KMS-11 (cell line): ENCODE measurements at regions not wholly inside any gene's neighbourhood (a gene's known extent, or its start where the extent isn't known, plus 50 kb on each side); places are given as distances from the start of the nearest gene placed in this dataset.

ENCODE experiments used
- H2AFZ ChIP-seq: fragments of 200-600 bp; sonication (generic); 2 replicates; pipeline ENCODE4 v1.6.1; 2016; ENCODE audit warnings: antibody characterized with exemption, mixed run types, low read depth
- H3K27ac ChIP-seq: fragments of 200-600 bp; sonication (generic); 2 replicates; pipeline ENCODE4 v1.6.1; 2016; ENCODE audit warnings: mild to moderate bottlenecking, mixed run types
- H3K27me3 ChIP-seq: fragments of 200-600 bp; sonication (generic); 2 replicates; pipeline ENCODE4 v1.6.1; 2017; ENCODE audit warnings: mild to moderate bottlenecking, low read depth, mixed run types, moderate library complexity; ENCODE audit not compliant: insufficient read depth
- H3K36me3 ChIP-seq: fragments of 200-600 bp; sonication (generic); 2 replicates; pipeline ENCODE4 v1.6.1; 2017; ENCODE audit warnings: mild to moderate bottlenecking, mixed run types; ENCODE audit not compliant: insufficient read depth
- H3K4me1 ChIP-seq: fragments of 200-600 bp; sonication (generic); 2 replicates; pipeline ENCODE4 v1.6.1; 2016; ENCODE audit warnings: mild to moderate bottlenecking, low read depth, mixed run types; ENCODE audit not compliant: poor library complexity, severe bottlenecking
- H3K4me2 ChIP-seq: fragments of 200-600 bp; sonication (generic); 2 replicates; pipeline ENCODE4 v1.7.0; 2016; ENCODE audit warnings: mild to moderate bottlenecking, mixed run types
- H3K4me3 ChIP-seq: fragments of 200-600 bp; sonication (generic); IDR thresholded peaks from 2 replicates; pipeline ENCODE4 v1.6.1; 2017; ENCODE audit warnings: low read depth, low read length, mixed read lengths; ENCODE audit not compliant: insufficient read depth
- H3K79me2 ChIP-seq: fragments of 200-600 bp; sonication (generic); 2 replicates; pipeline ENCODE4 v1.6.1; 2016; ENCODE audit warnings: low read depth, mixed run types; ENCODE audit not compliant: insufficient read depth
- H3K9ac ChIP-seq: fragments of 200-600 bp; sonication (generic); 2 replicates; pipeline ENCODE4 v1.6.1; 2016; ENCODE audit warnings: mild to moderate bottlenecking, mixed run types
- H4K20me1 ChIP-seq: fragments of 200-600 bp; sonication (generic); 2 replicates; pipeline ENCODE4 v1.6.1; 2016; ENCODE audit warnings: mild to moderate bottlenecking, mixed run types; ENCODE audit not compliant: insufficient read depth
- CTCF ChIP-seq: fragments of 200-600 bp; sonication (generic); conservative IDR thresholded peaks from 2 replicates; pipeline ENCODE4 v1.6.1; 2017; ENCODE audit warnings: low read depth, mild to moderate bottlenecking, antibody characterized with exemption, low read length, moderate library complexity, mixed read lengths

- Histone ChIP-seq H4K20me1 (no peaks in the 10 kb centered on the region), H3K4me3 (no peak overlapping the region), H3K36me3 (no peaks in the 10 kb centered on the region), H2AFZ (no peak overlapping the region), H3K27ac (no peak overlapping the region), H3K79me2 (no peaks in the 10 kb centered on the region), H3K27me3 (no peaks in the 10 kb centered on the region), H3K4me2 (no peak overlapping the region), H3K4me1 (peaks cover 11% of the 10 kb centered on the region), H3K9ac (no peak overlapping the region)
- TF ChIP-seq CTCF, result no peak
These were observed 277.6 kb upstream of the CXCR4 start for GRCh38 chr2:136395582-136395981.

GRCh38 chr2:136394136-136395060 is 276.4 kb upstream of the CXCR4 start:
- no peaks in the 10 kb centered on the region for H4K20me1 ChIP-seq
- H3K79me2 ChIP-seq, result no peaks in the 10 kb centered on the region
- H3K27ac ChIP-seq, result no peak overlapping the region
- no peak overlapping the region for H3K9ac ChIP-seq
- H3K4me2 ChIP-seq, result no peak overlapping the region
- peaks cover 11% of the 10 kb centered on the region for H3K4me1 ChIP-seq
- H3K4me3 ChIP-seq, result no peak overlapping the region
- H3K36me3 ChIP-seq, result no peaks in the 10 kb centered on the region
- no peak for TF ChIP-seq CTCF
- H2AFZ ChIP-seq, result no peak overlapping the region
- H3K27me3 ChIP-seq, result no peaks in the 10 kb centered on the region

GRCh38 chr2:136393514-136393913 is 275.6 kb upstream of the CXCR4 start:
- Histone ChIP-seq H2AFZ (no peak overlapping the region), H4K20me1 (no peaks in the 10 kb centered on the region), H3K4me3 (no peak overlapping the region), H3K36me3 (no peaks in the 10 kb centered on the region), H3K27ac (no peak overlapping the region), H3K27me3 (no peaks in the 10 kb centered on the region), H3K4me2 (no peak overlapping the region), H3K9ac (no peak overlapping the region), H3K79me2 (no peaks in the 10 kb centered on the region), H3K4me1 (peaks cover 11% of the 10 kb centered on the region)
- TF ChIP-seq CTCF, result no peak

GRCh38 chr2:136392897-136393505 is 275.1 kb upstream of the CXCR4 start:
- Histone ChIP-seq H3K79me2 (no peaks in the 10 kb centered on the region), H2AFZ (no peak overlapping the region), H4K20me1 (no peaks in the 10 kb centered on the region), H3K27me3 (no peaks in the 10 kb centered on the region), H3K4me2 (no peak overlapping the region), H3K9ac (no peak overlapping the region), H3K27ac (no peak overlapping the region), H3K4me1 (peaks cover 11% of the 10 kb centered on the region), H3K36me3 (no peaks in the 10 kb centered on the region), H3K4me3 (no peak overlapping the region)
- TF ChIP-seq CTCF, result no peak
